Chondrocyte (in vitro differentiated cells): ENCODE measurements at regions not wholly inside any gene's neighbourhood (a gene's known extent, or its start where the extent isn't known, plus 50 kb on each side); places are given as distances from the start of the nearest gene placed in this dataset.

Experiments used
- DNase-seq: peaks from one replicate; pipeline ENCODE4 v3.0.0; 2021; ENCODE audit warnings: mixed read lengths, low spot score
- H3K27ac Mint-ChIP-seq: one replicate; pipeline ENCODE4 v1.8.0; 2021; ENCODE audit warnings: mild to moderate bottlenecking, moderate library complexity, mixed read lengths; ENCODE audit not compliant: unreplicated experiment
- H3K27me3 Mint-ChIP-seq: 2 replicates; pipeline ENCODE4 v1.8.0; 2021; ENCODE audit warnings: low read depth, mixed read lengths
- H3K36me3 Mint-ChIP-seq: 2 replicates; pipeline ENCODE4 v1.8.0; 2021; ENCODE audit warnings: low read depth, mixed read lengths
- H3K4me1 Mint-ChIP-seq: 2 replicates; pipeline ENCODE4 v1.8.0; 2021; ENCODE audit warnings: low read depth, mild to moderate bottlenecking, mixed read lengths
- H3K4me3 Mint-ChIP-seq: one replicate; pipeline ENCODE4 v1.8.0; 2021; ENCODE audit warnings: mild to moderate bottlenecking, moderate library complexity, mixed read lengths; ENCODE audit not compliant: unreplicated experiment
- H3K9me3 Mint-ChIP-seq: 2 replicates; pipeline ENCODE4 v1.8.0; 2021; ENCODE audit warnings: low read depth, mixed read lengths
- CTCF ChIP-seq: fragments of 200-600 bp; sonication (generic); IDR thresholded peaks from 2 replicates; pipeline ENCODE4 v1.5.0; 2021; ENCODE audit warnings: antibody characterized with exemption, mild to moderate bottlenecking, moderate library complexity

DNA sequence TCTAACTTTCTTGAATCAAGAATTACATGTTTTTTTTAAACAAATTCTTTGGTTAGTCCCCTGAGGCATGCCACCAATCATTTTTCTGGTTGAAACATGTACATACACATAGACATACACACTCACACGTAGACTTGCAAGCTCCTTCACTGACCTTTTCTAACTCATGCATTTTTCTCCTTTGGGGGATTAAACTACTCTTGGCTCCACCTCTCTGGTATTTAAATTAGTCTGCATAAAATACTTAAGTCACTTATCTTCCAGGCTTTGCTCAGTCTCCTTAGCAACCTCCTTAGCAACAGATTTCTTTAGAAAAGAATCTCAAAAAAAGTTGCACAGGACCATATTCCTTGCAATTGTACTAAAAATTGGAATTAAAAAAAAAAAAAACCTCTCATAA, 440.9 kb upstream of the LRRC7 start:
- TF ChIP-seq CTCF: no peak
- H3K9me3 Mint-ChIP-seq: no peaks in the 10 kb centered on the region
- no peaks in the 10 kb centered on the region for H3K27me3 Mint-ChIP-seq
- no peak overlapping the region for H3K4me3 Mint-ChIP-seq
- H3K4me1 Mint-ChIP-seq: peaks cover 26% of the 10 kb centered on the region
- H3K27ac Mint-ChIP-seq: no peak overlapping the region
- no peaks in the 10 kb centered on the region for H3K36me3 Mint-ChIP-seq
- DNase-seq: no peak

- no peak for DNase-seq
- no peak for TF ChIP-seq CTCF
- H3K9me3 Mint-ChIP-seq: no peaks in the 10 kb centered on the region
- peaks cover 17% of the 10 kb centered on the region for H3K4me1 Mint-ChIP-seq
- peaks cover 6% of the 10 kb centered on the region for H3K27me3 Mint-ChIP-seq
- no peak overlapping the region for H3K4me3 Mint-ChIP-seq
- H3K36me3 Mint-ChIP-seq: no peaks in the 10 kb centered on the region
- no peak overlapping the region for H3K27ac Mint-ChIP-seq
These were observed 439.5 kb upstream of the LRRC7 start for GRCh38 chr1:69128204-69128603.

- no peak overlapping the region for H3K4me3 Mint-ChIP-seq
- H3K27ac Mint-ChIP-seq: no peak overlapping the region
- H3K36me3 Mint-ChIP-seq: no peaks in the 10 kb centered on the region
- TF ChIP-seq CTCF: no peak
- no peak for DNase-seq
- H3K4me1 Mint-ChIP-seq: peaks cover 17% of the 10 kb centered on the region
- no peaks in the 10 kb centered on the region for H3K9me3 Mint-ChIP-seq
- peaks cover 6% of the 10 kb centered on the region for H3K27me3 Mint-ChIP-seq
These were observed 438.2 kb upstream of the LRRC7 start for GRCh38 chr1:69129538-69129937.

- Mint-ChIP-seq H3K27me3 (peaks cover 22% of the 10 kb centered on the region), H3K4me1 (no peaks in the 10 kb centered on the region), H3K27ac (no peak overlapping the region), H3K36me3 (peaks cover 4% of the 10 kb centered on the region), H3K9me3 (peaks cover 31% of the 10 kb centered on the region), H3K4me3 (no peak overlapping the region)
- DNase-seq: no peak
- no peak for TF ChIP-seq CTCF
These were observed 429.6 kb upstream of the LRRC7 start for GRCh38 chr1:69138172-69138571.

GRCh38 chr1:69139007-69139406, 428.7 kb upstream of the LRRC7 start:
- Mint-ChIP-seq H3K27me3 (peaks cover 22% of the 10 kb centered on the region), H3K9me3 (peaks cover 31% of the 10 kb centered on the region), H3K4me3 (no peak overlapping the region), H3K4me1 (no peaks in the 10 kb centered on the region), H3K27ac (no peak overlapping the region), H3K36me3 (peaks cover 4% of the 10 kb centered on the region)
- DNase-seq: no peak
- no peak for TF ChIP-seq CTCF
